ENCODE measurements at regions not wholly inside any gene's neighbourhood (a gene's known extent, or its start where the extent isn't known, plus 50 kb on each side); places are given as distances from the start of the nearest gene placed in this dataset.

DNA sequence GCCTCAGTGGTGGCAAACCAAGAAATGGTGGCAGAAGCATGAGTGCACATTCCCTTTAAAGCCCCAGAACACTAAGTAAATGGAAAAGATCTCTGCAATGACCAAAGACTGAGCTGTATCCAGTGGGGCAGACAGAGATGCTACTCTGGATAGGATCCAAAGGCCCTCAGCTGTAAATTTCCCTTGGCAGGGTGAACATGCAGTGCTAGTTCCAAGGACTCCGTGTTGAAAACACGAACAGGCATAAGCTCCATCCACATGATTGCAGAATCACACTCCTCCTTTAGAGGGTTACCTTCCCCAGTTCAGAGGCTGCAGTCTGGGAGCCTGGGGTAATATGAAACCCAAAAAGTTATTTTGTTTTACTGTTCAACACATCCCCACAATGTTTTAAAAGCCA is 98.6 kb upstream of the KLF7 start:
- Histone ChIP-seq H2AFZ (ENCODE audit: low read depth, low read length, poor library complexity, severe bottlenecking) (no peak overlapping the region), H4K20me1 (ENCODE audit: insufficient read depth) (no peaks in the 10 kb centered on the region), H3K79me2 (ENCODE audit: insufficient read depth, low read length) (no peaks in the 10 kb centered on the region), H3K9me3 (ENCODE audit: control insufficient read depth in 1 of 2, insufficient read depth in 1 of 2, low read depth in 1 of 2, low read length in 2 of 2) (no peaks in the 10 kb centered on the region), H3K9ac (ENCODE audit: low read length) (no peak overlapping the region), H3K27ac (ENCODE audit: low read depth, low read length) (no peak overlapping the region), H3K4me2 (ENCODE audit: low read length) (no peak overlapping the region), H3K9me2 (ENCODE audit: insufficient read depth) (no peaks in the 10 kb centered on the region), H3K4me1 (ENCODE audit: control insufficient read depth in 1 of 2, insufficient read depth in 2 of 2, low read length in 2 of 2) (no peaks in the 10 kb centered on the region), H3K27me3 (ENCODE audit: insufficient read depth, low read length) (no peaks in the 10 kb centered on the region), H3K36me3 (ENCODE audit: control insufficient read depth in 1 of 2, insufficient read depth in 2 of 2, low read length in 2 of 2) (no peaks in the 10 kb centered on the region), H3K4me3 (replicated peaks in 1 of 2; ENCODE audit: low read depth in 1 of 2, low read length in 2 of 2) (no peak overlapping the region)
- RAD21 ChIA-PET (ENCODE audit: low non-redundant PET in 1 of 2, low total read pairs in 2 of 2, uncharacterized antibody in 2 of 2, unreplicated experiment in 2 of 2), result no interaction called here
- no peak for DNase-seq (ENCODE audit: low read depth, low spot score)
- intact Hi-C loops (cut with micrococcal nuclease), result no loop called here
- POLR2A ChIA-PET, result no interaction called here
- no peak for ATAC-seq
- CTCF ChIA-PET, result no interaction called here
- no TSS peak for BruUV-seq (replicated peaks)
- no peak for TF ChIP-seq SP1 (IDR thresholded peaks at IDR 0.05; ENCODE audit: low read depth)
- TF ChIP-seq YY1 (IDR thresholded peaks at IDR 0.05; ENCODE audit: extremely low read depth, insufficient replicate concordance, low read depth, low read length), result no peak
- no peak for TF ChIP-seq CBX3 (IDR thresholded peaks at IDR 0.05; ENCODE audit: low read depth)
- TF ChIP-seq, protein P1, sequence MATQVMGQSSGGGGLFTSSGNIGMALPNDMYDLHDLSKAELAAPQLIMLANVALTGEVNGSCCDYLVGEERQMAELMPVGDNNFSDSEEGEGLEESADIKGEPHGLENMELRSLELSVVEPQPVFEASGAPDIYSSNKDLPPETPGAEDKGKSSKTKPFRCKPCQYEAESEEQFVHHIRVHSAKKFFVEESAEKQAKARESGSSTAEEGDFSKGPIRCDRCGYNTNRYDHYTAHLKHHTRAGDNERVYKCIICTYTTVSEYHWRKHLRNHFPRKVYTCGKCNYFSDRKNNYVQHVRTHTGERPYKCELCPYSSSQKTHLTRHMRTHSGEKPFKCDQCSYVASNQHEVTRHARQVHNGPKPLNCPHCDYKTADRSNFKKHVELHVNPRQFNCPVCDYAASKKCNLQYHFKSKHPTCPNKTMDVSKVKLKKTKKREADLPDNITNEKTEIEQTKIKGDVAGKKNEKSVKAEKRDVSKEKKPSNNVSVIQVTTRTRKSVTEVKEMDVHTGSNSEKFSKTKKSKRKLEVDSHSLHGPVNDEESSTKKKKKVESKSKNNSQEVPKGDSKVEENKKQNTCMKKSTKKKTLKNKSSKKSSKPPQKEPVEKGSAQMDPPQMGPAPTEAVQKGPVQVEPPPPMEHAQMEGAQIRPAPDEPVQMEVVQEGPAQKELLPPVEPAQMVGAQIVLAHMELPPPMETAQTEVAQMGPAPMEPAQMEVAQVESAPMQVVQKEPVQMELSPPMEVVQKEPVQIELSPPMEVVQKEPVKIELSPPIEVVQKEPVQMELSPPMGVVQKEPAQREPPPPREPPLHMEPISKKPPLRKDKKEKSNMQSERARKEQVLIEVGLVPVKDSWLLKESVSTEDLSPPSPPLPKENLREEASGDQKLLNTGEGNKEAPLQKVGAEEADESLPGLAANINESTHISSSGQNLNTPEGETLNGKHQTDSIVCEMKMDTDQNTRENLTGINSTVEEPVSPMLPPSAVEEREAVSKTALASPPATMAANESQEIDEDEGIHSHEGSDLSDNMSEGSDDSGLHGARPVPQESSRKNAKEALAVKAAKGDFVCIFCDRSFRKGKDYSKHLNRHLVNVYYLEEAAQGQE (IDR thresholded peaks at IDR 0.05; ENCODE audit: low read depth), result no peak
- no peak for TF ChIP-seq TCF7L2 (IDR thresholded peaks at IDR 0.05; ENCODE audit: borderline replicate concordance, extremely low read depth, insufficient read depth, insufficient read length)
- no peak for TF ChIP-seq EZH2 (IDR thresholded peaks at IDR 0.05)
- no peak for TF ChIP-seq EZH2phosphoT487 (IDR thresholded peaks at IDR 0.05; ENCODE audit: borderline replicate concordance)

DNA sequence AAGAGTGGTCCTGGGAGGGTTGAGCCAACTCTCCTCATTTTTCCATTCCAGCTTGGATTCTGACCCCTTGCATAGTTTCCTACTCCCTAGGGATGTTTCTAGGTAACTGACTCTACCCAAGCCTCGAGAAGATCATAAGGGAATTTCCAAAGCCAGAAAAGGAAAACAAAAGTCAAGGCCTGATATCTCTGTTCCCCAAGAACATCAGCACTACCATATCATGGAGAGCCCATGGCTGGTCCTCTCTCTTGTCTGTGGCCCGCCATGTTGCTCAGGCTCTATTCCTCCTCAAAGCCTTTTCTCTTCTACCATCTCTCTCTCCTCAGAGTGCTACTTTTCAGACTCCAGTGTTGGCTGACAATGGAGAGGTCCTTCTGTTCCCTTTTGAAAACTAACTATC is 99.6 kb upstream of the KLF7 start:
- Histone ChIP-seq H3K27me3 (ENCODE audit: insufficient read depth, low read length) (no peaks in the 10 kb centered on the region), H3K27ac (ENCODE audit: low read depth, low read length) (no peak overlapping the region), H3K9me2 (ENCODE audit: insufficient read depth) (no peaks in the 10 kb centered on the region), H3K4me1 (ENCODE audit: control insufficient read depth in 1 of 2, insufficient read depth in 2 of 2, low read length in 2 of 2) (no peaks in the 10 kb centered on the region), H3K4me3 (replicated peaks in 1 of 2; ENCODE audit: low read depth in 1 of 2, low read length in 2 of 2) (no peak overlapping the region), H4K20me1 (ENCODE audit: insufficient read depth) (no peaks in the 10 kb centered on the region), H3K79me2 (ENCODE audit: insufficient read depth, low read length) (no peaks in the 10 kb centered on the region), H3K36me3 (ENCODE audit: control insufficient read depth in 1 of 2, insufficient read depth in 2 of 2, low read length in 2 of 2) (no peaks in the 10 kb centered on the region), H3K9ac (ENCODE audit: low read length) (no peak overlapping the region), H3K9me3 (ENCODE audit: control insufficient read depth in 1 of 2, insufficient read depth in 1 of 2, low read depth in 1 of 2, low read length in 2 of 2) (no peaks in the 10 kb centered on the region), H3K4me2 (ENCODE audit: low read length) (no peak overlapping the region), H2AFZ (ENCODE audit: low read depth, low read length, poor library complexity, severe bottlenecking) (no peak overlapping the region)
- ATAC-seq (no peak), DNase-seq (ENCODE audit: low read depth, low spot score) (no peak)
- TF ChIP-seq POLR2A (IDR thresholded peaks at IDR 0.05; ENCODE audit: borderline replicate concordance, extremely low read depth, insufficient read depth, insufficient read length) (no peak), CBX3 (IDR thresholded peaks at IDR 0.05; ENCODE audit: low read depth) (no peak), JUND (IDR thresholded peaks at IDR 0.05) (no peak), EZH2phosphoT487 (IDR thresholded peaks at IDR 0.05; ENCODE audit: borderline replicate concordance) (no peak), SIN3A (IDR thresholded peaks at IDR 0.05; ENCODE audit: low read depth) (no peak), POLR2AphosphoS5 (IDR thresholded peaks at IDR 0.05; ENCODE audit: low read depth, low read length) (no peak), YY1 (IDR thresholded peaks at IDR 0.05; ENCODE audit: extremely low read depth, insufficient replicate concordance, low read depth, low read length) (no peak)
- ChIA-PET POLR2A (no interaction called here), CTCF (no interaction called here), RAD21 (ENCODE audit: low non-redundant PET in 1 of 2, low total read pairs in 2 of 2, uncharacterized antibody in 2 of 2, unreplicated experiment in 2 of 2) (no interaction called here)
- intact Hi-C loops (cut with micrococcal nuclease), result no loop called here
- no TSS peak for BruUV-seq (replicated peaks)
